Colonic mucosa (tissue), 4 donors: ENCODE measurements at regions not wholly inside any gene's neighbourhood (a gene's known extent, or its start where the extent isn't known, plus 50 kb on each side); places are given as distances from the start of the nearest gene placed in this dataset.
A peak's percentile ranks its signal among the peaks of the same experiment; 100 is the strongest.

Experiments used
- DNase-seq: peaks from one replicate; pipeline ENCODE4 v3.0.0-alpha.2; 2020
- H3K27ac ChIP-seq: fragments of 200-600 bp; one replicate; pipeline ENCODE4 v1.8.0; 2021
- H3K27me3 ChIP-seq: fragments of 200-600 bp; one replicate; pipeline ENCODE4 v1.8.0; 2021
- H3K36me3 ChIP-seq: fragments of 200-600 bp; one replicate; pipeline ENCODE4 v1.8.0; 2021
- H3K4me1 ChIP-seq: fragments of 200-600 bp; one replicate; pipeline ENCODE4 v1.8.0; 2021; ENCODE audit warnings: mild to moderate bottlenecking
- H3K4me3 ChIP-seq: fragments of 200-600 bp; one replicate; pipeline ENCODE4 v1.8.0; 2021
- H3K9ac ChIP-seq, 2 donors: one replicate each; pipeline ENCODE4 v1.7.0; 2013; ENCODE audit warnings: control low read depth in 2 of 2, low read depth in 2 of 2, low read length in 2 of 2
- H3K9me3 ChIP-seq: fragments of 200-600 bp; one replicate; pipeline ENCODE4 v1.8.0; 2021
- intact Hi-C: fragments of 100-400 bp; cut with DNase I; formaldehyde crosslinking; loops from one replicate; pipeline ENCODE4 v1.14.1; 2022
- TF ChIP-seq, protein P1 (sequence below): fragments of 200-600 bp; IDR thresholded peaks from one replicate; pipeline ENCODE4 v1.8.0; 2022; ENCODE audit warnings: antibody characterized with exemption, mild to moderate bottlenecking
- donor health status: healthy.
- donor health status: DM: no; HTN: no; CAD: no.
- donor health status: DM: no; HTN: no; CAD: no.

DNA sequence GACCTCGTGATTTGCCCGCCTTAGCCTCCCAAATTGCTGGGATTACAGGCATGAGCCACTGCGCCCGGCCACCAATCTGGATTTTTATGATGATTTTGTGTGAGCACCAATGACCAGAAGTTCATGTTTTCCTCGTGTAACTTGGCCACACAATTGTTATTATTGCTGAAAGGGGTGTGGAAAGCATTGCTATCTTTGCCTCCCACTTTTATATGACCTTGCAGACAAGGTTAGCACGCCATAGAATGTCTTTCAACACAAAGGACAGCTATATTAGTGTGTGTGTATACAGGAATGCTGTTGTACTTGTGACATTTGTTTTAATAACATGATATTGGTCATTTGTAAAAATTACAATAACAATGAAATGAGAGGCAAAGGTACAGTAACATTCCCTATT, 155.0 kb upstream of the ERCC6L2 start:
- TF ChIP-seq, protein P1, sequence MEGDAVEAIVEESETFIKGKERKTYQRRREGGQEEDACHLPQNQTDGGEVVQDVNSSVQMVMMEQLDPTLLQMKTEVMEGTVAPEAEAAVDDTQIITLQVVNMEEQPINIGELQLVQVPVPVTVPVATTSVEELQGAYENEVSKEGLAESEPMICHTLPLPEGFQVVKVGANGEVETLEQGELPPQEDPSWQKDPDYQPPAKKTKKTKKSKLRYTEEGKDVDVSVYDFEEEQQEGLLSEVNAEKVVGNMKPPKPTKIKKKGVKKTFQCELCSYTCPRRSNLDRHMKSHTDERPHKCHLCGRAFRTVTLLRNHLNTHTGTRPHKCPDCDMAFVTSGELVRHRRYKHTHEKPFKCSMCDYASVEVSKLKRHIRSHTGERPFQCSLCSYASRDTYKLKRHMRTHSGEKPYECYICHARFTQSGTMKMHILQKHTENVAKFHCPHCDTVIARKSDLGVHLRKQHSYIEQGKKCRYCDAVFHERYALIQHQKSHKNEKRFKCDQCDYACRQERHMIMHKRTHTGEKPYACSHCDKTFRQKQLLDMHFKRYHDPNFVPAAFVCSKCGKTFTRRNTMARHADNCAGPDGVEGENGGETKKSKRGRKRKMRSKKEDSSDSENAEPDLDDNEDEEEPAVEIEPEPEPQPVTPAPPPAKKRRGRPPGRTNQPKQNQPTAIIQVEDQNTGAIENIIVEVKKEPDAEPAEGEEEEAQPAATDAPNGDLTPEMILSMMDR = no peak
- intact Hi-C loops = no loop called here
- Histone ChIP-seq H3K4me3 (no peak overlapping the region), H3K4me1 (peaks cover 3% of the 10 kb centered on the region), H3K36me3 (no peaks in the 10 kb centered on the region), H3K27ac (peak overlapping the region; percentile 9), H3K9me3 (no peaks in the 10 kb centered on the region), H3K27me3 (no peaks in the 10 kb centered on the region), H3K9ac (no peak overlapping the region)
- DNase-seq = no peak

GRCh38 chr9:95719354-95719753, 156.1 kb upstream of the ERCC6L2 start:
- Histone ChIP-seq H3K36me3 (no peaks in the 10 kb centered on the region), H3K27me3 (no peaks in the 10 kb centered on the region), H3K4me3 (no peak overlapping the region), H3K9ac (peak overlapping the region in 1 of 2 donors; percentile 42), H3K27ac (peak overlapping the region; percentile 9), H3K9me3 (no peaks in the 10 kb centered on the region), H3K4me1 (peaks cover 3% of the 10 kb centered on the region)
- intact Hi-C loops = no loop called here
- TF ChIP-seq, protein P1 = no peak
- peak; percentile 70 for DNase-seq

GRCh38 chr9:95718263-95718662, 157.2 kb upstream of the ERCC6L2 start:
- no peak overlapping the region for H3K9ac ChIP-seq
- intact Hi-C loops = no loop called here
- no peak overlapping the region for H3K27ac ChIP-seq
- TF ChIP-seq, protein P1 = no peak
- H3K4me1 ChIP-seq = no peaks in the 10 kb centered on the region
- no peaks in the 10 kb centered on the region for H3K27me3 ChIP-seq
- no peak overlapping the region for H3K4me3 ChIP-seq
- no peaks in the 10 kb centered on the region for H3K9me3 ChIP-seq
- H3K36me3 ChIP-seq = no peaks in the 10 kb centered on the region
- no peak for DNase-seq

- intact Hi-C loops = no loop called here
- Histone ChIP-seq H3K27ac (no peak overlapping the region), H3K36me3 (no peaks in the 10 kb centered on the region), H3K27me3 (no peaks in the 10 kb centered on the region), H3K4me1 (no peaks in the 10 kb centered on the region), H3K4me3 (no peak overlapping the region), H3K9ac (no peak overlapping the region), H3K9me3 (no peaks in the 10 kb centered on the region)
- TF ChIP-seq, protein P1 = no peak
- no peak for DNase-seq
These were observed 159.5 kb upstream of the ERCC6L2 start for GRCh38 chr9:95715868-95716435.

DNA sequence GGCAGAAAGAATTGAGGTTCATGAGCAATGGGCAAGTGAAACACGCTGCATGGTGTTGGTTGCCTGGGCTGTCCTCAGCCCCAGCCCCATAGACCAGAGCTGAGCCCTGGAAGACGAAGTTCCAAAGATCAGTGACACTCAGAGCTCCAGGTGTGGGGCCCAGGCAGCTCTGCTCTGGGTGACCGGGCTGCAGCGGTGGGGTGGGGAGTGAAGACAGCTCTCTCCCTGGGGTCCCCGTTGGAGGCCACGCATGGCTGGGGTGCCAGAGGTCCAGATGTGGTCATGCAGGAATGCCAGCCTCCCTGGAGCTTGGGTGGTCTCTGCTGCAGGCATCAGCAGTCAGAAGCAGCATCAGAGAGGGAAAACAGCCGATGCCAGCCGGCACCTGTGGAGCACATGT, 165.0 kb upstream of the ERCC6L2 start:
- intact Hi-C loops = no loop called here
- H3K9ac ChIP-seq = no peak overlapping the region
- no peak overlapping the region for H3K4me3 ChIP-seq
- DNase-seq = no peak
- H3K4me1 ChIP-seq = no peaks in the 10 kb centered on the region
- H3K27ac ChIP-seq = no peak overlapping the region
- TF ChIP-seq, protein P1 = no peak
- no peaks in the 10 kb centered on the region for H3K9me3 ChIP-seq
- H3K27me3 ChIP-seq = no peaks in the 10 kb centered on the region
- no peaks in the 10 kb centered on the region for H3K36me3 ChIP-seq
